ENCODE measurements at regions not wholly inside any gene's neighbourhood (a gene's known extent, or its start where the extent isn't known, plus 50 kb on each side); places are given as distances from the start of the nearest gene placed in this dataset.

DNA sequence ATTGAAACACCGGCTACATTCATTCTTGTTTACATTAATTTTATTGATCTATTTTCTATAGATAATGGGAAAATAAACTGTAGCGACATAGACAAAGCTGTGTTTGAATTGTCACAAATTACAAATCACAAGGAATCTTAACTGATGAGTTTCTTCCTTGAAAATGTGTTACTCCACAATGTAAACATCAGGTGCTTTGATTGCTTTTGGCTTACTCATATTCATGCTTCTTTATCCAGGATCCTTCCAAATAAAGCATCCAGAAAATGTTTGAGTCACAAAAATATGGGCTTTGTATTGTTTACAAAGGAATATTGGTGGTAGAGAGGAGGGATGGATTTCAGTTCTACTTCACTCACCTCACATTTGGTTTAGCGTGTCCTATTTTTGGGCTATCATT is 64.0 kb downstream of the BMP2 start:
- Histone ChIP-seq H3K9ac (ENCODE audit: low read depth in 2 of 2, low read length in 2 of 2) (no peak overlapping the region), H3K27me3 (no peaks in the 10 kb centered on the region), H3K9me3 (no peaks in the 10 kb centered on the region), H3K4me3 (no peak overlapping the region), H3K4me1 (no peaks in the 10 kb centered on the region), H3K36me3 (no peaks in the 10 kb centered on the region), H3K27ac (no peak overlapping the region)
- intact Hi-C loops (cut with DNase I): no loop called here
- no peak for DNase-seq
- TF ChIP-seq, protein P1, sequence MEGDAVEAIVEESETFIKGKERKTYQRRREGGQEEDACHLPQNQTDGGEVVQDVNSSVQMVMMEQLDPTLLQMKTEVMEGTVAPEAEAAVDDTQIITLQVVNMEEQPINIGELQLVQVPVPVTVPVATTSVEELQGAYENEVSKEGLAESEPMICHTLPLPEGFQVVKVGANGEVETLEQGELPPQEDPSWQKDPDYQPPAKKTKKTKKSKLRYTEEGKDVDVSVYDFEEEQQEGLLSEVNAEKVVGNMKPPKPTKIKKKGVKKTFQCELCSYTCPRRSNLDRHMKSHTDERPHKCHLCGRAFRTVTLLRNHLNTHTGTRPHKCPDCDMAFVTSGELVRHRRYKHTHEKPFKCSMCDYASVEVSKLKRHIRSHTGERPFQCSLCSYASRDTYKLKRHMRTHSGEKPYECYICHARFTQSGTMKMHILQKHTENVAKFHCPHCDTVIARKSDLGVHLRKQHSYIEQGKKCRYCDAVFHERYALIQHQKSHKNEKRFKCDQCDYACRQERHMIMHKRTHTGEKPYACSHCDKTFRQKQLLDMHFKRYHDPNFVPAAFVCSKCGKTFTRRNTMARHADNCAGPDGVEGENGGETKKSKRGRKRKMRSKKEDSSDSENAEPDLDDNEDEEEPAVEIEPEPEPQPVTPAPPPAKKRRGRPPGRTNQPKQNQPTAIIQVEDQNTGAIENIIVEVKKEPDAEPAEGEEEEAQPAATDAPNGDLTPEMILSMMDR (IDR thresholded peaks at IDR 0.05): no peak

DNA sequence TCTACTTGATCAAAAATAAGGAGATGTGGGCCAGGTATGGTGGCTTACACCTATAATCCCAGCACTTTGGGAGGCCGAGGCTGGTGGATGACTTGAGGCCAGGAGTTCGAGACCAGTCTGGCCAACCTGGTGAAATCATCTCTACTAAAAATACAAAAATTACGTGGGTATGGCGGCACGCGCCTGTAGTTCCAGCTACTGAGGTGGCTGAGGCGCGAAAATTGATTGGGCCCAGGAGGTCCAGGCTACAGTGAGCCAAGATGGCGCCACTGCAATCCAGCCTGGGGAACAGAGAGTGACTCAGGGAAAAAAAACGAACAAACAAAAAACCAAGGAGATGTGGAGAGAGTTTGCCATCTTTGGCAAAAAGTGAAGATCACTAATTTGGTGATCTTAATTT is 65.3 kb downstream of the BMP2 start:
- no peaks in the 10 kb centered on the region for H3K27me3 ChIP-seq
- no peak overlapping the region for H3K27ac ChIP-seq
- no peaks in the 10 kb centered on the region for H3K36me3 ChIP-seq
- no peaks in the 10 kb centered on the region for H3K9me3 ChIP-seq
- H3K4me3 ChIP-seq: no peak overlapping the region
- no peak for DNase-seq
- H3K9ac ChIP-seq (ENCODE audit: low read depth in 2 of 2, low read length in 2 of 2): no peak overlapping the region
- H3K4me1 ChIP-seq: no peaks in the 10 kb centered on the region
- intact Hi-C loops (cut with DNase I): no loop called here
- TF ChIP-seq, protein P1 (IDR thresholded peaks at IDR 0.05): no peak

DNA sequence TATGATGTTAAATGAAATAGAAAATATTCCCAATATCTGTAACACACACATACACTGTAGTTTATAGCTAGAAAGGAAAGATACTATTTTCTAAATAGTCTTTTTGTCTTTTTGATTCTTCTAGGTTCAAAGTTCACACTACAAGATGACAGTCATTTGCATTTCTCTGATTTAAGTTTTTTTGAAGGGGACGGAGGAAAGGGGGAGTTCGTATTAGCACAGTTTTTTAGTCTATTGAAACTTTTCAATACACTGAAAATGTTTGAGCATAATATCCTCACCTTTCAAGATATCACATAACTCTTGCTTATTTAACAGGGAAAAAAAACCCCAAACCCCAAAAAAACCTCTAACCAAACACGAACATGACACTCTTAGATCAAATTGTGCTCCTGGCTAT is 68.1 kb downstream of the BMP2 start:
- H3K9ac ChIP-seq (ENCODE audit: low read depth in 2 of 2, low read length in 2 of 2): no peak overlapping the region
- H3K36me3 ChIP-seq: no peaks in the 10 kb centered on the region
- no peaks in the 10 kb centered on the region for H3K27me3 ChIP-seq
- H3K9me3 ChIP-seq: no peaks in the 10 kb centered on the region
- TF ChIP-seq, protein P1 (IDR thresholded peaks at IDR 0.05): no peak
- intact Hi-C loops (cut with DNase I): no loop called here
- H3K4me1 ChIP-seq: no peaks in the 10 kb centered on the region
- no peak overlapping the region for H3K27ac ChIP-seq
- H3K4me3 ChIP-seq: no peak overlapping the region
- no peak for DNase-seq

DNA sequence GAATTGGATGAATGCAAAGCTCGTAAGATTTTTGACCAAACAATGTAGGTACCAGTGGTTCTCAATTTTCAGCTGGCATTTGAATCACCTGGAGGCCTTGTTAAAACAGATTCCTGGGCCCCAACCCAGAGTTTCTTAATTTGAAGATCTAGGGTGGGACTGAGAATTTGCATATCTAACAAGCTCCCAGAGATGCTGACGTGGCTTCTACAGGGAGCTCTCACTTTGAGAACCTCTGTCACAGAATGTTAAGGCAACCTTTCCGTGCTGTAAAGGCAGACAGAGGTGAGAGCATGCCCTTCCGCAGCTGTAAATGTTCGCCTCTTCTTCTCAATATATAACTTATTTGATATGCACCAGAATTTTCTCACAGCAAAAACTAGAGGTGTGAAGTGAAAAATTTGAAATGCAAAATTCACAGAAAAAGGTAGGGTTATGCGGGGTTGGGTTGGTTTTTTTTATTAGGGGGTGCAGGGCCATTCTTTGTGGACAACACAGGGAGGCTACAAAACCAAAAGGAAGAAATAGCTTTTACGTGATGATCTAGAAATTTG is 69.4 kb downstream of the BMP2 start:
- Histone ChIP-seq H3K4me1 (no peaks in the 10 kb centered on the region), H3K9ac (ENCODE audit: low read depth in 2 of 2, low read length in 2 of 2) (no peak overlapping the region), H3K4me3 (no peak overlapping the region), H3K9me3 (no peaks in the 10 kb centered on the region), H3K36me3 (no peaks in the 10 kb centered on the region), H3K27me3 (no peaks in the 10 kb centered on the region), H3K27ac (no peak overlapping the region)
- no peak for DNase-seq
- intact Hi-C loops (cut with DNase I): no loop called here
- TF ChIP-seq, protein P1 (IDR thresholded peaks at IDR 0.05): no peak

DNA sequence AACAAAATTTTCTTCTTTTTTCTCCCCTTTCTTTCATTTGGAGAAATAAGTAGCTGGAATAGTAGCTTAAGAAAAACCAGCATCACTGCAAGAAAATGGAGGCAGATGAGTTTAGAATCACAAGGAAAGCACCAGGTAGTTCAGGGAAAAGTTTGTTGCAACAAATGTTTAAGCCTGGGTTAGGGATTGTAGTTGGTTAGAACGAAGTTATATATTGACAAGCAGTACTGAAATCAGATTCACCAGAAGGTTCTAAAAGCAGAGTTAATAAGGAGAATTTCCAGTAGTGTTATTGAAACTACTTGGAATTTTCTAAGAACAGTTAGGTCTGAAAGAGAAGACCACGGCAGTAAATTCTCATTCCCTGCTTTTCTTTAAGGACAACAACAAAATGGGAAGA is 70.2 kb downstream of the BMP2 start:
- TF ChIP-seq, protein P1 (IDR thresholded peaks at IDR 0.05): no peak
- no peak overlapping the region for H3K9ac ChIP-seq (ENCODE audit: low read depth in 2 of 2, low read length in 2 of 2)
- H3K4me3 ChIP-seq: no peak overlapping the region
- DNase-seq: no peak
- no peaks in the 10 kb centered on the region for H3K36me3 ChIP-seq
- no peaks in the 10 kb centered on the region for H3K27me3 ChIP-seq
- H3K9me3 ChIP-seq: no peaks in the 10 kb centered on the region
- no peak overlapping the region for H3K27ac ChIP-seq
- intact Hi-C loops (cut with DNase I): no loop called here
- no peaks in the 10 kb centered on the region for H3K4me1 ChIP-seq

Data from colonic mucosa (tissue), 4 donors.